H1 (cell line): ENCODE measurements at regions not wholly inside any gene's neighbourhood (a gene's known extent, or its start where the extent isn't known, plus 50 kb on each side); places are given as distances from the start of the nearest gene placed in this dataset.

Source experiments
- BACH1 ChIP-seq: IDR thresholded peaks from 2 replicates; pipeline ENCODE4 v1.6.1; 2012; ENCODE audit warnings: low read length, improper control_type of control experiment
- CEBPB ChIP-seq: IDR thresholded peaks from 2 replicates; pipeline ENCODE4 v1.6.1; 2012; ENCODE audit warnings: low read depth, low read length
- CREB1 ChIP-seq: IDR thresholded peaks from 2 replicates; pipeline ENCODE4 v1.6.1; 2012; ENCODE audit warnings: inconsistent platforms
- EP300 ChIP-seq, 2 experiments: IDR thresholded peaks; 1 replicate in 1 of 2; 2 replicates in 1 of 2; pipeline ENCODE4 v1.6.1; 2011 to 2012; ENCODE audit warnings: low read depth in 2 of 2, low read length in 2 of 2, mild to moderate bottlenecking in 2 of 2, borderline replicate concordance in 1 of 2, inconsistent platforms in 1 of 2, moderate library complexity in 1 of 2
- POLR2A ChIP-seq, 2 experiments: IDR thresholded peaks; 1 replicate in 1 of 2; 2 replicates in 1 of 2; pipeline ENCODE4 v1.6.1; 2011; ENCODE audit warnings: low read depth in 2 of 2, low read length in 2 of 2, mild to moderate bottlenecking in 2 of 2; ENCODE audit errors: control extremely low read depth in 1 of 2
- POLR2AphosphoS5 ChIP-seq: IDR thresholded peaks from 2 replicates; pipeline ENCODE4 v1.6.1; 2011; ENCODE audit warnings: low read depth, low read length
- RNF2 ChIP-seq: fragments of 200-900, 300-1000 bp; sonication (generic); IDR thresholded peaks from 2 replicates; pipeline ENCODE4 v1.7.1; 2016; ENCODE audit warnings: borderline replicate concordance, low read depth, mild to moderate bottlenecking, antibody characterized with exemption, low read length; ENCODE audit not compliant: poor library complexity, severe bottlenecking; ENCODE audit errors: missing control alignments
- TAF1 ChIP-seq: IDR thresholded peaks from 2 replicates; pipeline ENCODE4 v1.6.1; 2011; ENCODE audit warnings: mild to moderate bottlenecking, low read depth, low read length
- TEAD4 ChIP-seq: IDR thresholded peaks from 2 replicates; pipeline ENCODE4 v1.6.1; 2012; ENCODE audit warnings: low read depth, low read length, inconsistent platforms, mixed read lengths
- YY1 ChIP-seq: IDR thresholded peaks from 2 replicates; pipeline ENCODE4 v1.6.1; 2011; ENCODE audit warnings: low read depth, mild to moderate bottlenecking, low read length
- TF ChIP-seq, protein P1 (sequence below), 3 experiments: IDR thresholded peaks; 1 replicate in 2 of 3; 2 replicates in 1 of 3; pipeline versions ENCODE4 v1.5.1 to v1.6.1; 2011; ENCODE audit warnings: low read length in 3 of 3, mild to moderate bottlenecking in 3 of 3, inconsistent platforms in 2 of 3, low read depth in 1 of 3, moderate library complexity in 1 of 3; ENCODE audit not compliant: insufficient read depth in 1 of 3; ENCODE audit errors: control extremely low read depth in 1 of 3
- TF ChIP-seq, protein P2 (sequence below): IDR thresholded peaks from 2 replicates; pipeline ENCODE4 v1.6.1; 2012; ENCODE audit warnings: inconsistent platforms
- TF ChIP-seq, protein P3 (sequence below): IDR thresholded peaks from 2 replicates; pipeline ENCODE4 v1.6.1; 2012; ENCODE audit warnings: low read length, inconsistent platforms

DNA sequence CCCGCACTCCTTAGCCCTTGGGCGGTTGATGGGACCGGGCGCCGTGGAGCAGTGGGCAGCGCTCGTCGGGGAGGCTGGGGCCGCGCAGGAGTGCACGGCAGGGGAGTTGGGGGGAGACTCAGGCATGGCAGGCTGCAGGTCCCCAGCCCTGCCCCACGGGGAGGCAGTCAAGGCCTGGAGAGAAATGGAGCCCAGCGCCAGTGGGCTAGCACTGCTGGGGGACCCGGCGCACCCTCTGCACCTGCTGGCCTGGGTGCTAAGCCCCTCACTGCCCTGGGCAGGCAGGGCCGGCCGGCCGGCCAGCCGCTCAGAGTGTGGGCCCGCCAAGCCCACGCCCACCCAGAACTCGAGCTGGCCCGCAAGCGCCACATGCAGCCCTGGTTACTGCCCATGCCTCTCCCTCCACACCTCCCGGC is 147.2 kb upstream of the PITRM1 start:
- TF ChIP-seq, protein P1, sequence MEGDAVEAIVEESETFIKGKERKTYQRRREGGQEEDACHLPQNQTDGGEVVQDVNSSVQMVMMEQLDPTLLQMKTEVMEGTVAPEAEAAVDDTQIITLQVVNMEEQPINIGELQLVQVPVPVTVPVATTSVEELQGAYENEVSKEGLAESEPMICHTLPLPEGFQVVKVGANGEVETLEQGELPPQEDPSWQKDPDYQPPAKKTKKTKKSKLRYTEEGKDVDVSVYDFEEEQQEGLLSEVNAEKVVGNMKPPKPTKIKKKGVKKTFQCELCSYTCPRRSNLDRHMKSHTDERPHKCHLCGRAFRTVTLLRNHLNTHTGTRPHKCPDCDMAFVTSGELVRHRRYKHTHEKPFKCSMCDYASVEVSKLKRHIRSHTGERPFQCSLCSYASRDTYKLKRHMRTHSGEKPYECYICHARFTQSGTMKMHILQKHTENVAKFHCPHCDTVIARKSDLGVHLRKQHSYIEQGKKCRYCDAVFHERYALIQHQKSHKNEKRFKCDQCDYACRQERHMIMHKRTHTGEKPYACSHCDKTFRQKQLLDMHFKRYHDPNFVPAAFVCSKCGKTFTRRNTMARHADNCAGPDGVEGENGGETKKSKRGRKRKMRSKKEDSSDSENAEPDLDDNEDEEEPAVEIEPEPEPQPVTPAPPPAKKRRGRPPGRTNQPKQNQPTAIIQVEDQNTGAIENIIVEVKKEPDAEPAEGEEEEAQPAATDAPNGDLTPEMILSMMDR (IDR thresholded peaks at IDR 0.05; ENCODE audit: control extremely low read depth in 1 of 3, insufficient read depth in 1 of 3, low read depth in 1 of 3, low read length in 3 of 3) = no peak
- TF ChIP-seq YY1 (no peak), POLR2A (IDR thresholded peaks at IDR 0.05; ENCODE audit: control extremely low read depth in 1 of 2, low read depth in 2 of 2, low read length in 2 of 2) (no peak), EP300 (IDR thresholded peaks at IDR 0.05; ENCODE audit: borderline replicate concordance in 1 of 2, low read depth in 2 of 2, low read length in 2 of 2) (no peak), BACH1 (no peak), POLR2AphosphoS5 (no peak), CREB1 (no peak), TEAD4 (no peak), TAF1 (no peak), CEBPB (no peak), RNF2 (no peak)
- TF ChIP-seq, protein P2, sequence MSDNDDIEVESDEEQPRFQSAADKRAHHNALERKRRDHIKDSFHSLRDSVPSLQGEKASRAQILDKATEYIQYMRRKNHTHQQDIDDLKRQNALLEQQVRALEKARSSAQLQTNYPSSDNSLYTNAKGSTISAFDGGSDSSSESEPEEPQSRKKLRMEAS = no peak
- TF ChIP-seq, protein P3, sequence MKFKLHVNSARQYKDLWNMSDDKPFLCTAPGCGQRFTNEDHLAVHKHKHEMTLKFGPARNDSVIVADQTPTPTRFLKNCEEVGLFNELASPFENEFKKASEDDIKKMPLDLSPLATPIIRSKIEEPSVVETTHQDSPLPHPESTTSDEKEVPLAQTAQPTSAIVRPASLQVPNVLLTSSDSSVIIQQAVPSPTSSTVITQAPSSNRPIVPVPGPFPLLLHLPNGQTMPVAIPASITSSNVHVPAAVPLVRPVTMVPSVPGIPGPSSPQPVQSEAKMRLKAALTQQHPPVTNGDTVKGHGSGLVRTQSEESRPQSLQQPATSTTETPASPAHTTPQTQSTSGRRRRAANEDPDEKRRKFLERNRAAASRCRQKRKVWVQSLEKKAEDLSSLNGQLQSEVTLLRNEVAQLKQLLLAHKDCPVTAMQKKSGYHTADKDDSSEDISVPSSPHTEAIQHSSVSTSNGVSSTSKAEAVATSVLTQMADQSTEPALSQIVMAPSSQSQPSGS = no peak
